Middle frontal gyrus (tissue), 1 donor: ENCODE measurements at regions not wholly inside any gene's neighbourhood (a gene's known extent, or its start where the extent isn't known, plus 50 kb on each side); places are given as distances from the start of the nearest gene placed in this dataset.

Source experiments
- DNase-seq: peaks from one replicate; pipeline ENCODE4 v3.0.0-alpha.2; 2015; ENCODE audit warnings: low spot score; ENCODE audit errors: extremely low spot score

DNA sequence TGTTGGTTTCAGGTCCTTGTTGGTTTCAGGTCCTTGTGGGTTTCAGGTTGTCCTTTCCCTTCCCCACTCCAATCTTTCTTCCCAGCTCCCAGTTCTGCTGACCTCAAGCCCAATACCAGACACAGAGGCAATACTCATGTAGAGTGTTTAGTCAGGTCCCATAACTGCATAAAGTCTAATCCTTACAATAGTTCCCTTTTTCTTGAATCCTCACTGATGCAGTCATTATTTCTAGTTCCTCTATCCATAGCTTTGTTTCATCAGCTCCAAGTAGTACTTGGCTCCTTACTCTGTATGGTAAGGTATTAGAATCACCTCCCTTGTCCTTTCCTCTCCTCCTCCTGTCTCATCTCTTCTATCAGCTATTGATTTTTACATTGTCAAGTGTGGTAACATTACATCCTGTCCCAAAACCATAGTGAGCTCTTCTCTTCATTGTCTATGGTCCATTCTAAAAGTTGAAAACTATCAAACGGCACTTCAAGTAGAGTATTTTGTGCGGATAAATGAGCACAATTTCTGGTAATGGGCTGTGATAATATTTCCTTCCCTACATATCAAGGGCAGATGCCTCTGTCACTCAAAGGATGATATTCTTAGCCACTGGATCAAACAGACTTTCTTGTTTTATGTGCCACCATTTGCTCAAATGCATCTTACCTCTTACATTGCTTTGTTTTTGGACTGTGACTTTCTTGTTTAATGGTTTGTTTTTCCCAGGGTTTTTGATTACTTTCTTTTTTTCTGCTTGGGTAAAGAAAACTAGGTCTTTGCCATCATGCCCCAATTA lies 57.2 kb upstream of the JDP2 start:
- no peak for DNase-seq

DNA sequence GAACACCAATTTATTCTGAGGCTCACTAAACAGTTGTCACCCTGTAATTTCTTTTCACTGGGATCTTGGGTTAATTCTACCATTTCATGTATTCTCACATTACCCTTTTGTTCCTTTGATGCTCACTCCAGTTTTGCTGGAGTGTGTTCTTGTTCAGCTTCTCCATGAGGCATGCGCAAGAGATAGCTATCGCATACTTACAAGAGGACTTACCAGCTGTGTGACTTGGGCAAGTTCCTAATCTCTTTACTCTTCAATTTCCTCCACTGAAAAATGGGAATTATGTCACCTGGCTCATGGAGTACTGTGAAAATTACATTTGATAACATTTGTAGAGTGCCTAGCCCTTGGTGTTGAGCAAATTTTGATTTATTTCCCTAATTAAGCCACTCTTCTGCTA lies 56.5 kb upstream of the JDP2 start:
- DNase-seq = no peak

DNA sequence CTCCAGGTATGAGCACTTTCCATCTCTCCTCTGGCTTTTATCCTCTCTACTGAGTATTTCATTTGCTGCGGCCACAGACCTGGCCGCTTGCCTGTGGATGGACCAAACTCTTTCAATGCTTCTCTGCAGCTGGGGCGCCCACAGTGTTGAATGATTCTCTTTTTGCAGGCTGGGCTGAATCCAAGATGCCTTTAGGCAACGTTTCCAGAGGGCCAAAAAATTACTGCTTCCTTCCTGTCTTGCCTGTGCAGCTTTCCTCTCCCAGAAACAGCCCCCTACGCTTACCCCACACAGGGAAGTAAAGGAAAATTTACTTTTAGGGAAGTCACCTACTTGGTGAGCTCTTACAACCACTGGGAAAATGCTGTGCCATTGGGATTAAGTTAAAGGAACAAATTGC lies 55.6 kb upstream of the JDP2 start:
- peak; percentile 58 for DNase-seq

DNA sequence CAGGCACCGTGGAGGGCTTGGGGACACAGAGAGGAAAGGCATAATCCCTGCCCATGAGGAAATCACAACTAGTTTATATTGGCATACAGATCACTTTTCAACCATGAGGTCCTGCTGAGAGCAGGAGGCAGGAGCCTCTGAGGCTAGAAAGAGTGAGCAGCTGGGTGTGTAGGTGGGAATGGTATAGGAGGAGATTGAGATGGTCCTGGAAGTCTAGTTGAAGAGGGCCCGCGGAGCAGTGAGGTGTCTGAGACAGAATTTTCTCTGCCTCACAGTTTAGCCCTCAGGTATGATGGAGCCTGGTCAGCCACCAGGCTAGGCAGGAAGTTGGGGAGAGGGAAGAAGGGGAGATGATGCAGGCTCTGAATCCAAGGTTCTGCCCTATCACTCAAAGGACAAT lies 54.7 kb upstream of the JDP2 start:
- no peak for DNase-seq

DNA sequence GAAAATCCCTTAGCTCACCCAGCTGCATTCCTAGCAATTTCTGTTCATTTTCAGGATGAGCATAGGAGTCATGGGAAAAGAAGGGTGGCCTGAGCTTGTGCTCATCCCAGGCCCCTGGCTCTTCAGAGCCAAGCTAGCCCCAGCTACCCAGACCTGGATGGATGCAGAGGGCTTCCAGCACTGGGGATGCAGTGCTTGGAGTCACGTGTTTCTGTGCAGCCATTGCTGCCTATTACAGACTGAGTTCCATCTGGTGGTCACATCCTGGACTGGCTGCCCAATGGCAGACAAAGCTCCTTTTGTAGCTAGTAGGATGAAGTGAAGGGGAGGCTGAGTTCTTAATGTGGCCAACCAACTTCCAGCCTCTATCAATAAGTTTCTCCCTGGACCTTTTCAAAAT lies 54.2 kb upstream of the JDP2 start:
- DNase-seq = no peak

DNA sequence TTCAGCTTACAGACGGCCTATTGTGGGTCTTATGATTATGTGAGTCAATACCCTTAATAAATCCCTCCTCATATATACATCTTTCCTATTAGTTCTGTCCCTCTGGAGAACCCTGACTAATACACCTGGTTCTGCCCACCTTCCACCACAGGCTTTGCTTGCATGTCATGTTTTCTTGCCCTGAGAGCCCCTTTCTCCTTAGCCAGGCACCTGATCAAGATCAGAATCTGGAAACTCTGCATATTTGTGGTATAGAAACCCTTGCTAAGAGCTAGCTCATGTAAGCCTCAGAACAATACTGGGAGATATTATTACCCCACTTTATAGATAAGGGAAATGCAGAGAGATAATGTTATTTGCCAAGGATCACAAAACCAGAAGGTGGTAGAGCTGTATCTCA lies 52.9 kb upstream of the JDP2 start:
- no peak for DNase-seq

DNA sequence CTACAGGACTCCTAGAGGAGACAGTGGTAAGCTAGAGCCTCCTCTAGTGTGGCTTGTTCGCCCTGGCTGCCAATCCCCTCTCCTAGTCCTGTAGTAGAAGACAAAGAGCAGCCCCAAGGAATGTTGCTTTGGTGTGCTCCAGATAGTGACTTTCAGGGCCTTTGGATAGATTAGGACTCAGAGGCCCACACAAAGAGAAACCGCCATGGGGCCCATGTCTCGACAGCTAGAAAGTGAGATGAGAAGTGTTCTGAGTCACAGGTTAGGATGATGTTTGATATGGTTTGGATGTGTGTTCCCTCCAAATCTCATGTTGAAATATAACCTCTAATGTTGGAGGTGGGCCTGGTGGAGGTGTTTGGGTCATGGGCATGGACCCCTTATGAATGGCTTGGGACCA lies 51.8 kb upstream of the JDP2 start:
- no peak for DNase-seq
